Activated naive CD4-positive, alpha-beta T cell treated with Interleukin-2 at 50 U/mL for 16 hours (primary cell): ENCODE measurements at regions not wholly inside any gene's neighbourhood (a gene's known extent, or its start where the extent isn't known, plus 50 kb on each side); places are given as distances from the start of the nearest gene placed in this dataset.
"Not testable (repeated sequence)": the region's sequence is repeated elsewhere in the genome, so short reads cannot be mapped to it uniquely, and the experiment has no call there.

Experiments
- DNase-seq: peaks from one replicate; pipeline ENCODE4 v3.0.0-alpha.2; 2020

GRCh38 chr14:83534995-83535394 is 1994.9 kb upstream of the FLRT2 start:
- no peak for DNase-seq

- DNase-seq, result no peak
Observed at GRCh38 chr14:83535444-83535843, 1994.5 kb upstream of the FLRT2 start.

- no peak for DNase-seq
Observed at GRCh38 chr14:83541147-83541546, 1988.8 kb upstream of the FLRT2 start.

- no peak for DNase-seq
Observed at GRCh38 chr14:83548061-83548839, 1981.7 kb upstream of the FLRT2 start.

GRCh38 chr14:83556065-83556464 is 1973.9 kb upstream of the FLRT2 start:
- no peak for DNase-seq

- no peak for DNase-seq
Observed at GRCh38 chr14:83556746-83557453, 1973.0 kb upstream of the FLRT2 start.

- no peak for DNase-seq
Observed at GRCh38 chr14:83558946-83559345, 1971.0 kb upstream of the FLRT2 start.

- DNase-seq, result no peak
Observed at GRCh38 chr14:83559721-83560120, 1970.2 kb upstream of the FLRT2 start.

GRCh38 chr14:83561261-83561660 is 1968.7 kb upstream of the FLRT2 start:
- no peak for DNase-seq

GRCh38 chr14:83566567-83566966 is 1963.4 kb upstream of the FLRT2 start:
- DNase-seq, result no peak

- DNase-seq, result no peak
Observed at GRCh38 chr14:83568141-83568540, 1961.8 kb upstream of the FLRT2 start.

- no peak for DNase-seq
Observed at GRCh38 chr14:83575301-83575700, 1954.6 kb upstream of the FLRT2 start.

- DNase-seq, result no peak
Observed at GRCh38 chr14:83583201-83583600, 1946.7 kb upstream of the FLRT2 start.

GRCh38 chr14:83594874-83595273 is 1935.1 kb upstream of the FLRT2 start:
- no peak for DNase-seq

- DNase-seq, result no peak
Observed at GRCh38 chr14:83607682-83608081, 1922.3 kb upstream of the FLRT2 start.

GRCh38 chr14:83611491-83611890 is 1918.5 kb upstream of the FLRT2 start:
- DNase-seq, result no peak

- no peak for DNase-seq
Observed at GRCh38 chr14:83611906-83612390, 1918.0 kb upstream of the FLRT2 start.

- DNase-seq, result no peak
Observed at GRCh38 chr14:83614956-83615355, 1915.0 kb upstream of the FLRT2 start.

- no peak for DNase-seq
Observed at GRCh38 chr14:83624541-83624940, 1905.4 kb upstream of the FLRT2 start.

GRCh38 chr14:83632375-83632774 is 1897.6 kb upstream of the FLRT2 start:
- DNase-seq, result no peak

- DNase-seq, result no peak
Observed at GRCh38 chr14:83638748-83639504, 1891.0 kb upstream of the FLRT2 start.

GRCh38 chr14:83639505-83639875 is 1890.5 kb upstream of the FLRT2 start:
- DNase-seq, result not testable (repeated sequence)

- DNase-seq, result no peak
Observed at GRCh38 chr14:83646228-83646627, 1883.7 kb upstream of the FLRT2 start.

GRCh38 chr14:83660597-83660996 is 1869.3 kb upstream of the FLRT2 start:
- DNase-seq, result no peak
